OCI-LY1 (cell line): ENCODE measurements at regions not wholly inside any gene's neighbourhood (a gene's known extent, or its start where the extent isn't known, plus 50 kb on each side); places are given as distances from the start of the nearest gene placed in this dataset.

ENCODE experiments used
- H2AFZ ChIP-seq: fragments of 200-600 bp; sonication (generic), shearing (Covaris generic); 2 replicates; pipeline ENCODE4 v1.6.0; 2014; ENCODE audit warnings: antibody characterized with exemption, mild to moderate bottlenecking, low read length
- H3F3A ChIP-seq: fragments of 200-600 bp; sonication (generic), shearing (Covaris generic); 2 replicates; pipeline ENCODE4 v1.6.0; 2014; ENCODE audit warnings: mild to moderate bottlenecking, antibody characterized with exemption, low read length, moderate library complexity; ENCODE audit not compliant: insufficient read depth
- H3K27ac ChIP-seq: fragments of 200-600 bp; sonication (generic); 2 replicates; pipeline ENCODE4 v1.5.1; 2014; ENCODE audit warnings: low read length, mixed run types, mild to moderate bottlenecking, low read depth; ENCODE audit not compliant: poor library complexity, severe bottlenecking
- H3K27me3 ChIP-seq: fragments of 200-600 bp; sonication (generic); 2 replicates; pipeline ENCODE4 v1.6.0; 2014; ENCODE audit warnings: antibody characterized with exemption, mild to moderate bottlenecking, low read length, moderate library complexity; ENCODE audit not compliant: insufficient read depth
- H3K36me3 ChIP-seq: fragments of 200-600 bp; sonication (generic); 2 replicates; pipeline ENCODE4 v1.6.1; 2014; ENCODE audit warnings: mild to moderate bottlenecking, antibody characterized with exemption, low read length, moderate library complexity, mixed read lengths; ENCODE audit not compliant: insufficient read depth
- H3K4me1 ChIP-seq: fragments of 200-600 bp; sonication (generic); 2 replicates; pipeline ENCODE4 v1.5.1; 2014; ENCODE audit warnings: mild to moderate bottlenecking, low read length, moderate library complexity; ENCODE audit not compliant: insufficient read depth, severe bottlenecking
- H3K4me2 ChIP-seq: fragments of 200-600 bp; sonication (generic), shearing (Covaris generic); 2 replicates; pipeline ENCODE4 v1.6.1; 2014; ENCODE audit warnings: low read length
- H3K4me3 ChIP-seq: fragments of 200-600 bp; sonication (generic); 2 replicates; pipeline ENCODE4 v1.5.1; 2014; ENCODE audit warnings: low read length, low read depth, mild to moderate bottlenecking, mixed read lengths; ENCODE audit not compliant: poor library complexity, severe bottlenecking
- H3K79me2 ChIP-seq: fragments of 200-600 bp; shearing (Covaris generic); 2 replicates; pipeline ENCODE4 v1.6.1; 2016; ENCODE audit warnings: mixed run types, low read length, mixed read lengths; ENCODE audit not compliant: insufficient read depth
- H3K9ac ChIP-seq: fragments of 200-600 bp; sonication (generic), shearing (Covaris generic); 2 replicates; pipeline ENCODE4 v1.6.1; 2014; ENCODE audit warnings: mild to moderate bottlenecking, low read length, mixed read lengths
- H3K9me2 ChIP-seq: fragments of 200-600 bp; sonication (generic), shearing (Covaris generic); 2 replicates; pipeline ENCODE4 v1.6.1; 2014; ENCODE audit warnings: low read depth, mild to moderate bottlenecking, low read length, mixed read lengths
- H3K9me3 ChIP-seq: fragments of 200-600 bp; shearing (Covaris generic); 2 replicates; pipeline ENCODE4 v1.6.1; 2014; ENCODE audit warnings: low read length, mixed read lengths
- H4K20me1 ChIP-seq: fragments of 200-600 bp; sonication (generic), shearing (Covaris generic); 2 replicates; pipeline ENCODE4 v1.6.0; 2016; ENCODE audit warnings: mild to moderate bottlenecking, low read length; ENCODE audit not compliant: insufficient read depth
- EZH2 ChIP-seq: fragments of 200-600 bp; sonication (generic), shearing (Covaris generic); IDR thresholded peaks from 2 replicates; pipeline ENCODE4 v1.8.0; 2017; ENCODE audit warnings: borderline replicate concordance, mixed run types, mild to moderate bottlenecking, antibody characterized with exemption, low read length, moderate library complexity, mixed read lengths
- TF ChIP-seq, protein P1 (sequence below): fragments of 200-600 bp; sonication (generic), shearing (Covaris generic); IDR thresholded peaks from 2 replicates; pipeline ENCODE4 v1.5.1; 2017; ENCODE audit warnings: mild to moderate bottlenecking, antibody characterized with exemption, low read length, moderate library complexity, mixed read lengths

DNA sequence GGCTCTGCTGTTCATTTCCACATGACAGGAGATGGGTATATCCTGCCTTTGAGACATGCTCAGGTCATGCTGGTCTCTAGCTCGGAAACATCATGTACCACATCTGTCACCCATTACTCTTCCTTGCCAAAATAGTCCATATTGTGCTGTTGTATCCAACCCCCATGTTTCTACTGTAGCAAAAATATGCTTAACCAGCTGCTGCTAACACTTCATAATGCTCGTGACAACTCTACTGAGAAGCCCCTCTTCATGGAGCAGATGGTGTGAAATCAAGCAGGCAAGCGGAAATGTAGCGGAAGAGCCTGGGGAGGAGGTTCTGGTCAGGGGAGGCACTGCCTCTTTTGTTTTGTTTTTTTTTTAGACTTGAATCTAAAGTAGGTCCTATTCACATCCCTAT lies 82.9 kb downstream of the NPY start:
- H4K20me1 ChIP-seq = no peaks in the 10 kb centered on the region
- H3F3A ChIP-seq = no peaks in the 10 kb centered on the region
- H3K9me2 ChIP-seq = no peaks in the 10 kb centered on the region
- H3K9me3 ChIP-seq = no peaks in the 10 kb centered on the region
- no peak overlapping the region for H2AFZ ChIP-seq
- TF ChIP-seq EZH2 = no peak
- no peaks in the 10 kb centered on the region for H3K79me2 ChIP-seq
- no peak overlapping the region for H3K4me3 ChIP-seq
- H3K36me3 ChIP-seq = no peaks in the 10 kb centered on the region
- H3K27me3 ChIP-seq = no peaks in the 10 kb centered on the region
- H3K4me1 ChIP-seq = peaks cover 25% of the 10 kb centered on the region
- no peak overlapping the region for H3K9ac ChIP-seq
- H3K4me2 ChIP-seq = no peak overlapping the region
- H3K27ac ChIP-seq = peak overlapping the region; percentile 33

DNA sequence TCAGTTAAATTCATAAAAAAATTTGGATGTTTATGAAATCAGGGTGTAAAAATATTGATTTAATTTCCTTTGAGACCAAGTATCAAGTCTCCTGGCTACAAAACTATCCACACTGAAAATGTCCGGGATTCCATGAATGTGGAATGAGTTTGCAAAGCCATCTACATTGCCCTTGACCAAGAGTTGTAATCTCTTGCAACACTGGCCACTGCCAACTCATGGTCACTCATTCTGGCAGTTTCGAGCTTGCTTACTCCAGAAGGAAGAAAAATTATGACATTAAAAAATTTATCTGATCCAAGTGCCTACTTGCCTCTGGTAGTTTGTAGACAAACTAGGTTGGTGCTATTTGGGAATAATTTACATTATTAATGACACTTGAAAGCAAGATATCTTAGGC lies 84.2 kb downstream of the NPY start:
- no peak for TF ChIP-seq EZH2
- TF ChIP-seq, protein P1, sequence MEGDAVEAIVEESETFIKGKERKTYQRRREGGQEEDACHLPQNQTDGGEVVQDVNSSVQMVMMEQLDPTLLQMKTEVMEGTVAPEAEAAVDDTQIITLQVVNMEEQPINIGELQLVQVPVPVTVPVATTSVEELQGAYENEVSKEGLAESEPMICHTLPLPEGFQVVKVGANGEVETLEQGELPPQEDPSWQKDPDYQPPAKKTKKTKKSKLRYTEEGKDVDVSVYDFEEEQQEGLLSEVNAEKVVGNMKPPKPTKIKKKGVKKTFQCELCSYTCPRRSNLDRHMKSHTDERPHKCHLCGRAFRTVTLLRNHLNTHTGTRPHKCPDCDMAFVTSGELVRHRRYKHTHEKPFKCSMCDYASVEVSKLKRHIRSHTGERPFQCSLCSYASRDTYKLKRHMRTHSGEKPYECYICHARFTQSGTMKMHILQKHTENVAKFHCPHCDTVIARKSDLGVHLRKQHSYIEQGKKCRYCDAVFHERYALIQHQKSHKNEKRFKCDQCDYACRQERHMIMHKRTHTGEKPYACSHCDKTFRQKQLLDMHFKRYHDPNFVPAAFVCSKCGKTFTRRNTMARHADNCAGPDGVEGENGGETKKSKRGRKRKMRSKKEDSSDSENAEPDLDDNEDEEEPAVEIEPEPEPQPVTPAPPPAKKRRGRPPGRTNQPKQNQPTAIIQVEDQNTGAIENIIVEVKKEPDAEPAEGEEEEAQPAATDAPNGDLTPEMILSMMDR = no peak
- Histone ChIP-seq H3K9ac (no peak overlapping the region), H3K4me3 (no peak overlapping the region), H3K27me3 (no peaks in the 10 kb centered on the region), H3K9me3 (no peaks in the 10 kb centered on the region), H3K27ac (no peak overlapping the region), H4K20me1 (no peaks in the 10 kb centered on the region), H3F3A (no peaks in the 10 kb centered on the region), H3K36me3 (no peaks in the 10 kb centered on the region), H3K79me2 (no peaks in the 10 kb centered on the region), H3K4me2 (no peak overlapping the region), H2AFZ (no peak overlapping the region), H3K4me1 (peaks cover 25% of the 10 kb centered on the region), H3K9me2 (no peaks in the 10 kb centered on the region)

GRCh38 chr7:24370541-24370940 lies 86.6 kb downstream of the NPY start:
- TF ChIP-seq, protein P1 = no peak
- no peak for TF ChIP-seq EZH2
- Histone ChIP-seq H3K9me3 (no peaks in the 10 kb centered on the region), H3K4me2 (no peak overlapping the region), H3K27ac (no peak overlapping the region), H3K79me2 (no peaks in the 10 kb centered on the region), H3K4me3 (no peak overlapping the region), H3K9ac (no peak overlapping the region), H3K36me3 (no peaks in the 10 kb centered on the region), H4K20me1 (no peaks in the 10 kb centered on the region), H3F3A (no peaks in the 10 kb centered on the region), H3K9me2 (no peaks in the 10 kb centered on the region), H3K4me1 (peaks cover 26% of the 10 kb centered on the region), H2AFZ (no peak overlapping the region), H3K27me3 (no peaks in the 10 kb centered on the region)
